Naive thymus-derived CD4-positive, alpha-beta T cell (primary cell): ENCODE measurements at regions not wholly inside any gene's neighbourhood (a gene's known extent, or its start where the extent isn't known, plus 50 kb on each side); places are given as distances from the start of the nearest gene placed in this dataset.

Experiments
- ATAC-seq: fragments of 150-1000 bp; cut with Tn5 transposase; 2 replicates; pipeline ENCODE4 v1.10.0; 2021; ENCODE audit warnings: mild to moderate bottlenecking, moderate library complexity
- CTCF ChIA-PET: fragments of 350-600 bp; sonication (Branson Sonifier 250); formaldehyde crosslinking; loops from one replicate; lab custom pipeline; 2021; ENCODE audit warnings: antibody characterized with exemption; lab: Charles Lee
- POLR2A ChIA-PET: fragments of 350-600 bp; sonication (Branson Sonifier 250); formaldehyde crosslinking; loops from one replicate; lab custom pipeline; 2021; ENCODE audit warnings: antibody characterized with exemption, inconsistent platforms; lab: Charles Lee
- DNase-seq, 9 donors: peaks; one replicate each; pipeline versions ENCODE4 v3.0.0 to v3.0.0-alpha.2; 2020 to 2022; ENCODE audit warnings: mixed read lengths in 1 of 9
- H3K27ac ChIP-seq: one replicate; pipeline ENCODE4 v1.7.0; 2013; ENCODE audit warnings: mild to moderate bottlenecking, low read depth, low read length, moderate library complexity
- H3K27me3 ChIP-seq, 2 donors: one replicate each; pipeline ENCODE4 v1.7.0; 2013; ENCODE audit warnings: low read length in 2 of 2, mild to moderate bottlenecking in 2 of 2, moderate library complexity in 2 of 2; ENCODE audit not compliant: control insufficient read depth in 2 of 2, insufficient read depth in 2 of 2
- H3K36me3 ChIP-seq, 3 experiments: 1 replicate in 2 of 3; 2 replicates in 1 of 3; pipeline ENCODE4 v1.7.0; 2013; ENCODE audit warnings: low read length in 3 of 3, mild to moderate bottlenecking in 3 of 3, moderate library complexity in 1 of 3; ENCODE audit not compliant: insufficient read depth in 3 of 3, control insufficient read depth in 2 of 3
- H3K4me1 ChIP-seq, 2 donors: one replicate each; pipeline ENCODE4 v1.7.0; 2013; ENCODE audit warnings: low read length in 2 of 2, mild to moderate bottlenecking in 2 of 2, moderate library complexity in 1 of 2; ENCODE audit not compliant: control insufficient read depth in 2 of 2, insufficient read depth in 2 of 2
- H3K4me3 ChIP-seq: 2 replicates; pipeline ENCODE4 v1.7.0; 2013; ENCODE audit warnings: mild to moderate bottlenecking, low read length
- H3K9me3 ChIP-seq, 3 experiments: 1 replicate in 2 of 3; 2 replicates in 1 of 3; pipeline ENCODE4 v1.7.0; 2013; ENCODE audit warnings: low read length in 3 of 3; ENCODE audit not compliant: control insufficient read depth in 2 of 3
- H3K27ac Mint-ChIP-seq, 9 donors: one replicate each; pipeline ENCODE4 v1.8.0; 2020 to 2022; ENCODE audit warnings: mixed read lengths in 9 of 9, mild to moderate bottlenecking in 8 of 9, moderate library complexity in 5 of 9, inconsistent platforms in 2 of 9
- H3K27me3 Mint-ChIP-seq, 5 donors: one replicate each; pipeline ENCODE4 v1.8.0; 2021 to 2022; ENCODE audit warnings: mixed read lengths in 5 of 5, mild to moderate bottlenecking in 1 of 5
- H3K36me3 Mint-ChIP-seq, 5 donors: one replicate each; pipeline ENCODE4 v1.8.0; 2020 to 2022; ENCODE audit warnings: mixed read lengths in 5 of 5, mild to moderate bottlenecking in 3 of 5, inconsistent platforms in 1 of 5
- H3K4me1 Mint-ChIP-seq, 7 donors: one replicate each; pipeline ENCODE4 v1.8.0; 2020 to 2022; ENCODE audit warnings: mixed read lengths in 7 of 7, mild to moderate bottlenecking in 3 of 7, inconsistent platforms in 1 of 7
- H3K4me3 Mint-ChIP-seq, 10 donors: one replicate each; pipeline ENCODE4 v1.8.0; 2020 to 2022; ENCODE audit warnings: mild to moderate bottlenecking in 10 of 10, mixed read lengths in 10 of 10, moderate library complexity in 6 of 10, inconsistent platforms in 2 of 10
- H3K9me3 Mint-ChIP-seq, 11 donors: one replicate each; pipeline ENCODE4 v1.8.0; 2020 to 2022; ENCODE audit warnings: mixed read lengths in 11 of 11, mild to moderate bottlenecking in 4 of 11, inconsistent platforms in 1 of 11, moderate library complexity in 1 of 11
- intact Hi-C, 2 donors: fragments of 100-400 bp; cut with micrococcal nuclease; formaldehyde crosslinking; loops; one replicate each; pipeline ENCODE4 v1.15.1; 2023

GRCh38 chr12:93104535-93104934, 175.4 kb upstream of the EEA1 start:
- Mint-ChIP-seq H3K36me3 (no peaks in the 10 kb centered on the region), H3K27ac (no peak overlapping the region), H3K27me3 (no peaks in the 10 kb centered on the region), H3K9me3 (peaks cover 0 to 2% (median 0%) of the 10 kb centered on the region in 11 donors), H3K4me1 (no peaks in the 10 kb centered on the region), H3K4me3 (no peak overlapping the region)
- Histone ChIP-seq H3K36me3 (no peaks in the 10 kb centered on the region), H3K27me3 (no peaks in the 10 kb centered on the region), H3K27ac (no peak overlapping the region), H3K9me3 (no peaks in the 10 kb centered on the region), H3K4me3 (no peak overlapping the region), H3K4me1 (no peaks in the 10 kb centered on the region)
- intact Hi-C loops, result no loop called here
- ATAC-seq (no peak), DNase-seq (no peak)
- ChIA-PET POLR2A (no interaction called here), CTCF (interaction anchor here (0.6 kb wide), 1 partner anchor 1504 kb away, joined by 4 read pairs; no protein-coding TSS in a partner anchor)

DNA sequence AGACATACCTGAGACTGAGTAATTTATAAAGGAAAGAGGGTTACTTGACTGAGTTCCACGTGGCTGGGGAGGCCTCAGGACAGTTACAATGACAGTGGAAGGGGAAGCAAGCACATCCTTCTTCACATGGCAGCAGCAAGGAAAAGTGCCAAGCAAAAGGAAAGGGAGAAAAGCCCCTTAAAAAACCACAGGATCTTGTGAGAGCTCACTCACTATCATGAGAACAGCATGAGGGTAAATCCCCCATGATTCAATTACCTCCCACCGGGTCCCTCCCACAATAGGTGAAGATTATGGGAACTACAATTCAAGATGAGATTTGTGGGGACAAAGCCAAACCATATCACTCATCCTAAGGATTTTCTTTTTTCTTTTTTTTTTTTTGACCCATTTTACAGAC, 177.8 kb upstream of the EEA1 start:
- Mint-ChIP-seq H3K27ac (peak overlapping the region in 1 of 9 donors; percentile 51), H3K9me3 (peaks cover 0 to 2% (median 0%) of the 10 kb centered on the region in 11 donors), H3K27me3 (no peaks in the 10 kb centered on the region), H3K4me3 (no peak overlapping the region), H3K4me1 (no peaks in the 10 kb centered on the region), H3K36me3 (no peaks in the 10 kb centered on the region)
- ChIA-PET CTCF (interaction anchor here (0.9 kb wide), 1 partner anchor 119 kb away, joined by 3 read pairs; no protein-coding TSS in a partner anchor), POLR2A (interaction anchor here (0.6 kb wide), 1 partner anchor 212 kb away, joined by 4 read pairs; no protein-coding TSS in a partner anchor)
- intact Hi-C loops, result no loop called here
- ATAC-seq (no peak), DNase-seq (no peak)
- Histone ChIP-seq H3K36me3 (no peaks in the 10 kb centered on the region), H3K27ac (no peak overlapping the region), H3K4me1 (no peaks in the 10 kb centered on the region), H3K27me3 (no peaks in the 10 kb centered on the region), H3K9me3 (no peaks in the 10 kb centered on the region), H3K4me3 (no peak overlapping the region)

GRCh38 chr12:93107514-93108312, 178.6 kb upstream of the EEA1 start:
- no peak for DNase-seq
- ATAC-seq, result no peak
- H3K27ac ChIP-seq, result no peak overlapping the region
- H3K4me3 Mint-ChIP-seq, result no peak overlapping the region
- no peak overlapping the region for H3K4me3 ChIP-seq
- H3K9me3 Mint-ChIP-seq, result peaks cover 0 to 6% (median 0%) of the 10 kb centered on the region in 11 donors
- no peaks in the 10 kb centered on the region for H3K4me1 Mint-ChIP-seq
- ChIA-PET CTCF (interaction anchor here (0.6 kb wide), 1 partner anchor 9 kb away, joined by 3 read pairs; no protein-coding TSS in a partner anchor), POLR2A (no interaction called here)
- intact Hi-C loops, result no loop called here
- H3K27me3 Mint-ChIP-seq, result no peaks in the 10 kb centered on the region
- H3K36me3 Mint-ChIP-seq, result no peaks in the 10 kb centered on the region
- no peaks in the 10 kb centered on the region for H3K4me1 ChIP-seq
- H3K27me3 ChIP-seq, result no peaks in the 10 kb centered on the region
- no peaks in the 10 kb centered on the region for H3K36me3 ChIP-seq
- no peak overlapping the region for H3K27ac Mint-ChIP-seq
- H3K9me3 ChIP-seq, result no peaks in the 10 kb centered on the region

- Mint-ChIP-seq H3K4me3 (no peak overlapping the region), H3K36me3 (no peaks in the 10 kb centered on the region), H3K27ac (no peak overlapping the region), H3K27me3 (no peaks in the 10 kb centered on the region), H3K4me1 (no peaks in the 10 kb centered on the region), H3K9me3 (peaks cover 0 to 6% (median 0%) of the 10 kb centered on the region in 11 donors)
- Histone ChIP-seq H3K36me3 (no peaks in the 10 kb centered on the region), H3K27me3 (no peaks in the 10 kb centered on the region), H3K9me3 (no peaks in the 10 kb centered on the region), H3K4me3 (no peak overlapping the region), H3K27ac (no peak overlapping the region), H3K4me1 (no peaks in the 10 kb centered on the region)
- intact Hi-C loops, result no loop called here
- DNase-seq (no peak), ATAC-seq (no peak)
- POLR2A ChIA-PET, result no interaction called here
- CTCF ChIA-PET, result no interaction called here
Measured at GRCh38 chr12:93108985-93109384, 179.9 kb upstream of the EEA1 start.

GRCh38 chr12:93109551-93110203, 180.6 kb upstream of the EEA1 start:
- ATAC-seq (no peak), DNase-seq (peak in 1 of 9 donors; percentile 24)
- no peaks in the 10 kb centered on the region for H3K9me3 ChIP-seq
- H3K27ac Mint-ChIP-seq, result no peak overlapping the region
- no peak overlapping the region for H3K27ac ChIP-seq
- H3K4me3 ChIP-seq, result no peak overlapping the region
- H3K9me3 Mint-ChIP-seq, result peaks cover 0 to 6% (median 0%) of the 10 kb centered on the region in 11 donors
- H3K27me3 ChIP-seq, result no peaks in the 10 kb centered on the region
- intact Hi-C loops, result no loop called here
- H3K4me1 Mint-ChIP-seq, result no peaks in the 10 kb centered on the region
- H3K27me3 Mint-ChIP-seq, result no peaks in the 10 kb centered on the region
- no peaks in the 10 kb centered on the region for H3K4me1 ChIP-seq
- ChIA-PET CTCF (no interaction called here), POLR2A (no interaction called here)
- H3K36me3 Mint-ChIP-seq, result no peaks in the 10 kb centered on the region
- H3K36me3 ChIP-seq, result no peaks in the 10 kb centered on the region
- no peak overlapping the region for H3K4me3 Mint-ChIP-seq

DNA sequence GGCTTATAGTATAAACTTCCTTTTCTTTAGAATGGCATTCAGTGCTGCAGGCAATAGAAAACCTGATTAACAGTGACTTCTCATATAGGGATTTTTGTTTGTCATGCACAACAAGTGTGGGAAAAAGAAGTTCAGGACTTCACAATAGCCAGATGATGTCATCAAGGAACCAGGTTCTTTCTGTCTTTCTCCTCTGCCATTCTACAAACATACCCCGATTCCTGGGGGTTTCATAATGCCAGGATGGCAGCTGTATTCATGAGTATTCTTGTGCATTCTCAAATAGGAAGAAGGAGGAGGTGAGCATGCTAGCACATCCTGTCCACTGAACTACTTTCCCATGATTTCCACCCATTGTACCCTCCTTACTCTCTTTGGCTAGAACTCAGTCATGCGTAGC, 182.7 kb upstream of the EEA1 start:
- Mint-ChIP-seq H3K27ac (no peak overlapping the region), H3K27me3 (no peaks in the 10 kb centered on the region), H3K4me1 (no peaks in the 10 kb centered on the region), H3K4me3 (no peak overlapping the region), H3K9me3 (peaks cover 0 to 6% (median 0%) of the 10 kb centered on the region in 11 donors), H3K36me3 (no peaks in the 10 kb centered on the region)
- no peaks in the 10 kb centered on the region for H3K9me3 ChIP-seq
- no peak overlapping the region for H3K4me3 ChIP-seq
- no peaks in the 10 kb centered on the region for H3K4me1 ChIP-seq
- H3K36me3 ChIP-seq, result no peaks in the 10 kb centered on the region
- intact Hi-C loops, result no loop called here
- CTCF ChIA-PET, result no interaction called here
- no peak for ATAC-seq
- H3K27me3 ChIP-seq, result no peaks in the 10 kb centered on the region
- DNase-seq, result no peak
- no peak overlapping the region for H3K27ac ChIP-seq
- POLR2A ChIA-PET, result no interaction called here
